IMR-90 (cell line): ENCODE measurements at regions not wholly inside any gene's neighbourhood (a gene's known extent, or its start where the extent isn't known, plus 50 kb on each side); places are given as distances from the start of the nearest gene placed in this dataset.

Source experiments
- ATAC-seq: fragments of 200-7000 bp; cut with Tn5 transposase; 2 replicates; pipeline ENCODE4 v1.9.1; 2020; ENCODE audit warnings: low read depth, mild to moderate bottlenecking, moderate library complexity
- BruUV-seq: library from RNA; stranded (reverse); fragments of 400-500 nt; replicated peaks from 2 replicates; lab custom pipeline; 2021; lab: Mats Ljungman, UMichigan
- CTCF ChIA-PET: fragments of 300-600 bp; formaldehyde crosslinking; extraction: SDS; loops from one replicate; lab custom pipeline; 2021; ENCODE audit warnings: antibody characterized with exemption; lab: Yijun Ruan, JAX
- POLR2A ChIA-PET: fragments of 300-600 bp; sonication (Branson Sonifier 250); formaldehyde crosslinking; loops from one replicate; lab custom pipeline; 2022; ENCODE audit warnings: antibody characterized with exemption; ENCODE audit not compliant: unreplicated experiment; lab: Charles Lee
- DNase-seq: peaks from one replicate; pipeline ENCODE4 v3.0.0; 2013
- H2AFZ ChIP-seq: replicated peaks from 2 replicates; pipeline ENCODE3; 2013; ENCODE audit warnings: low read length, mild to moderate bottlenecking; ENCODE audit not compliant: poor library complexity
- H2AK5ac ChIP-seq: 2 replicates; pipeline ENCODE4 v1.6.1; 2013; ENCODE audit warnings: low read depth, low read length, inconsistent platforms
- H2AK9ac ChIP-seq: replicated peaks from 2 replicates; pipeline ENCODE3; 2013; ENCODE audit warnings: mild to moderate bottlenecking, low read depth, low read length, moderate library complexity; ENCODE audit not compliant: poor library complexity
- H2BK120ac ChIP-seq: 2 replicates; pipeline ENCODE4 v1.6.1; 2013; ENCODE audit warnings: low read depth, low read length, inconsistent platforms
- H2BK15ac ChIP-seq: 3 replicates; pipeline ENCODE4 v1.6.1; 2013; ENCODE audit warnings: low read depth, low read length, inconsistent platforms
- H2BK20ac ChIP-seq: 2 replicates; pipeline ENCODE4 v1.6.1; 2013; ENCODE audit warnings: low read depth, mild to moderate bottlenecking, inconsistent platforms, low read length, moderate library complexity
- H2BK5ac ChIP-seq: 2 replicates; pipeline ENCODE4 v1.6.1; 2013; ENCODE audit warnings: mild to moderate bottlenecking, low read depth, low read length, inconsistent platforms; ENCODE audit not compliant: poor library complexity, severe bottlenecking
- H3K14ac ChIP-seq: replicated peaks from 2 replicates; pipeline ENCODE4 v1.6.1; 2013; ENCODE audit warnings: low read depth, low read length, inconsistent platforms
- H3K18ac ChIP-seq: 2 replicates; pipeline ENCODE4 v1.6.1; 2013; ENCODE audit warnings: low read depth, low read length, control low read depth
- H3K23ac ChIP-seq: 2 replicates; pipeline ENCODE4 v1.6.1; 2013; ENCODE audit warnings: low read depth, low read length, inconsistent platforms
- H3K27ac ChIP-seq: 2 replicates; pipeline ENCODE4 v1.5.1; 2013; ENCODE audit warnings: mild to moderate bottlenecking, control low read depth, low read length; ENCODE audit not compliant: insufficient read depth
- H3K27me3 ChIP-seq: 2 replicates; pipeline ENCODE4 v1.6.1; 2013; ENCODE audit warnings: low read length; ENCODE audit not compliant: control insufficient read depth, insufficient read depth
- H3K36me3 ChIP-seq: 2 replicates; pipeline ENCODE4 v1.6.1; 2013; ENCODE audit warnings: low read length, mixed read lengths; ENCODE audit not compliant: control insufficient read depth, insufficient read depth
- H3K4ac ChIP-seq: 2 replicates; pipeline ENCODE4 v1.6.1; 2013; ENCODE audit warnings: low read depth, low read length, inconsistent platforms
- H3K4me1 ChIP-seq: 2 replicates; pipeline ENCODE4 v1.6.1; 2013; ENCODE audit warnings: low read length, mixed read lengths; ENCODE audit not compliant: control insufficient read depth, insufficient read depth
- H3K4me2 ChIP-seq: 2 replicates; pipeline ENCODE4 v1.6.1; 2013; ENCODE audit warnings: low read depth, mild to moderate bottlenecking, control low read depth, low read length, moderate library complexity
- H3K4me3 ChIP-seq: 2 replicates; pipeline ENCODE4 v1.5.1; 2013; ENCODE audit warnings: low read depth, mild to moderate bottlenecking, control low read depth, low read length, moderate library complexity; ENCODE audit not compliant: insufficient read depth
- H3K56ac ChIP-seq: 2 replicates; pipeline ENCODE4 v1.6.1; 2013; ENCODE audit warnings: low read length, inconsistent platforms; ENCODE audit not compliant: insufficient read depth; ENCODE audit errors: extremely low read depth
- H3K79me1 ChIP-seq, 2 experiments: 2 replicates each; pipeline ENCODE4 v1.6.1; 2013; ENCODE audit warnings: low read length in 2 of 2, inconsistent platforms in 1 of 2, low read depth in 1 of 2
- H3K9ac ChIP-seq: 2 replicates; pipeline ENCODE4 v1.6.1; 2013; ENCODE audit warnings: low read depth, low read length, control low read depth
- H3K9me1 ChIP-seq: 2 replicates; pipeline ENCODE4 v1.6.1; 2013; ENCODE audit warnings: low read length, inconsistent platforms; ENCODE audit not compliant: insufficient read depth
- H3K9me3 ChIP-seq: 2 replicates; pipeline ENCODE4 v1.6.1; 2013; ENCODE audit warnings: low read length; ENCODE audit not compliant: control insufficient read depth, insufficient read depth
- H4K20me1 ChIP-seq: 2 replicates; pipeline ENCODE4 v1.6.1; 2013; ENCODE audit warnings: low read length, inconsistent platforms; ENCODE audit not compliant: insufficient read depth
- H4K5ac ChIP-seq: 2 replicates; pipeline ENCODE4 v1.6.1; 2013; ENCODE audit warnings: mild to moderate bottlenecking, low read depth, low read length, control low read depth
- H4K8ac ChIP-seq, 2 experiments: 2 replicates each; pipeline ENCODE4 v1.6.1; 2013; ENCODE audit warnings: low read depth in 2 of 2, low read length in 2 of 2, control low read depth in 1 of 2, inconsistent platforms in 1 of 2
- H4K91ac ChIP-seq: 2 replicates; pipeline ENCODE4 v1.6.1; 2013; ENCODE audit warnings: low read depth, low read length, inconsistent platforms; ENCODE audit not compliant: insufficient read depth
- BHLHE40 ChIP-seq: fragments of 150-350 bp; IDR thresholded peaks from 2 replicates; pipeline ENCODE4 v1.6.1; 2016; ENCODE audit warnings: mild to moderate bottlenecking, low read depth, low read length
- CEBPB ChIP-seq: IDR thresholded peaks from 2 replicates; pipeline ENCODE4 v1.6.1; 2012; ENCODE audit warnings: low read depth, low read length, improper control_type of control experiment
- CHD1 ChIP-seq: IDR thresholded peaks from 2 replicates; pipeline ENCODE4 v1.6.1; 2012; ENCODE audit warnings: low read depth, low read length, improper control_type of control experiment
- FOS ChIP-seq: fragments of 150-350 bp; IDR thresholded peaks from 2 replicates; pipeline ENCODE4 v1.6.1; 2016; ENCODE audit warnings: low read depth, low read length
- MAFK ChIP-seq: IDR thresholded peaks from 2 replicates; pipeline ENCODE4 v1.6.1; 2012; ENCODE audit warnings: low read depth, low read length, improper control_type of control experiment
- MAZ ChIP-seq: IDR thresholded peaks from 2 replicates; pipeline ENCODE4 v1.6.1; 2012; ENCODE audit warnings: low read depth, mild to moderate bottlenecking, low read length, improper control_type of control experiment, moderate library complexity, borderline replicate concordance
- MXI1 ChIP-seq: IDR thresholded peaks from 2 replicates; pipeline ENCODE4 v1.6.1; 2012; ENCODE audit warnings: low read depth, mild to moderate bottlenecking, low read length, moderate library complexity, borderline replicate concordance
- NFE2L2 ChIP-seq: fragments of 150-350 bp; IDR thresholded peaks from 2 replicates; pipeline ENCODE4 v1.6.1; 2016; ENCODE audit warnings: low read depth, mild to moderate bottlenecking, low read length
- POLR2A ChIP-seq: IDR thresholded peaks from 2 replicates; pipeline ENCODE4 v1.6.1; 2012; ENCODE audit warnings: mild to moderate bottlenecking, low read depth, low read length
- RAD21 ChIP-seq: IDR thresholded peaks from 2 replicates; pipeline ENCODE4 v1.6.1; 2012; ENCODE audit warnings: low read length, improper control_type of control experiment
- RCOR1 ChIP-seq: IDR thresholded peaks from 2 replicates; pipeline ENCODE4 v1.6.1; 2012; ENCODE audit warnings: mild to moderate bottlenecking, low read length, improper control_type of control experiment; ENCODE audit not compliant: insufficient replicate concordance
- RFX5 ChIP-seq: IDR thresholded peaks from 2 replicates; pipeline ENCODE4 v1.8.0; 2012; ENCODE audit warnings: low read depth, mild to moderate bottlenecking, low read length, moderate library complexity
- SMC3 ChIP-seq: fragments of 150-350 bp; IDR thresholded peaks from 2 replicates; pipeline ENCODE4 v1.6.1; 2016; ENCODE audit warnings: low read depth, mild to moderate bottlenecking, antibody characterized with exemption, low read length, moderate library complexity
- WGBS, 2 experiments: methylation state at CpG; one replicate each; pipeline versions ENCODE4 v1.1.5 to v1.1.7; 2013; ENCODE audit warnings: missing lambda C conversion rate in 2 of 2; ENCODE audit not compliant: insufficient read length in 1 of 2; ENCODE audit errors: extremely low coverage in 2 of 2; 5-methylcytosine and 5-hydroxymethylcytosine counted together
- dilution Hi-C: fragments of 300-500 bp; cut with HindIII; formaldehyde crosslinking; loops from one replicate; pipeline ENCODE4 v1.14.3; 2018; ENCODE audit warnings: low sequenced_read_pairs; ENCODE audit not compliant: unreplicated experiment
- in situ Hi-C: fragments of 300-500 bp; cut with MboI; formaldehyde crosslinking; loops from 3 replicates; pipeline ENCODE4 v1.14.3; 2019; ENCODE audit warnings: low sequenced_read_pairs, inconsistent platforms, mixed read lengths
- intact Hi-C: fragments of 100-400 bp; cut with micrococcal nuclease; formaldehyde crosslinking; loops from 2 replicates; pipeline ENCODE4 v1.10.0; 2022
- TF ChIP-seq, protein P1 (sequence below): fragments of 150-350 bp; IDR thresholded peaks from 2 replicates; pipeline ENCODE4 v1.6.1; 2016; ENCODE audit warnings: low read depth, mild to moderate bottlenecking, low read length, moderate library complexity, borderline replicate concordance
- TF ChIP-seq, protein P2 (sequence below): conservative IDR thresholded peaks from 2 replicates; pipeline ENCODE4 v1.5.1; 2012; ENCODE audit warnings: mild to moderate bottlenecking, low read depth, low read length, improper control_type of control experiment
- TF ChIP-seq, protein P3 (sequence below): fragments of 150-350 bp; IDR thresholded peaks from 2 replicates; pipeline ENCODE4 v1.6.1; 2017; ENCODE audit warnings: mild to moderate bottlenecking, antibody characterized with exemption, low read length, low read depth

DNA sequence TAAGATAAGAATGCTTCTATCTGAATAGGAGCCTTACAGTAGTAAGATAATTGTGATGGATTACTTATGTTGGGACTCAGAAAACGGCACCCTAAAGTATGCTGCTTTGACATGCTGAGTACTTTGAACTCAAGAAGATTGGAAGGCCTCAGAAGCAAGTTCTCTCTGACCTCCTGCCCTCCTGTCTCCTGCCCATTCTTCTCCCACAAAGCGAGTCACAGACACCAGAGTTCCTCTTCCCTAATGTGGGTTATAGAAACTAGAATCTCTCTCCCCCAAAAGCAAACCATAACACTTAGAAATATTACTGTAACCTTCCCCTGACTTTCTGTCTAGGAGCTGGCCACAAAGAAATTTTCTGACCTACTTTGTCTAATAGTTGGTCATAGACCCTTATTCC, 76.5 kb downstream of the DDIT4L start:
- DNase-seq: no peak
- Histone ChIP-seq H3K56ac (no peak overlapping the region), H2AFZ (no peak overlapping the region), H3K36me3 (no peaks in the 10 kb centered on the region), H3K27me3 (no peaks in the 10 kb centered on the region), H3K23ac (no peak overlapping the region), H4K8ac (no peak overlapping the region), H4K91ac (no peak overlapping the region), H3K4ac (no peak overlapping the region), H2BK15ac (no peak overlapping the region), H3K27ac (no peak overlapping the region), H3K14ac (no peak overlapping the region), H4K5ac (no peak overlapping the region), H2AK9ac (no peak overlapping the region), H3K18ac (no peak overlapping the region), H3K79me1 (no peaks in the 10 kb centered on the region), H3K9ac (no peak overlapping the region), H3K4me3 (no peak overlapping the region), H2BK20ac (no peak overlapping the region), H2BK5ac (no peak overlapping the region), H2BK120ac (no peak overlapping the region), H3K4me1 (no peaks in the 10 kb centered on the region), H2AK5ac (no peak overlapping the region), H3K9me1 (no peaks in the 10 kb centered on the region), H3K4me2 (no peak overlapping the region), H3K9me3 (no peaks in the 10 kb centered on the region), H4K20me1 (no peaks in the 10 kb centered on the region)
- dilution Hi-C loops (no loop called here), intact Hi-C loops (no loop called here), in situ Hi-C loops (no loop called here)
- TF ChIP-seq BHLHE40: no peak
- TF ChIP-seq NFE2L2: no peak
- TF ChIP-seq, protein P1, sequence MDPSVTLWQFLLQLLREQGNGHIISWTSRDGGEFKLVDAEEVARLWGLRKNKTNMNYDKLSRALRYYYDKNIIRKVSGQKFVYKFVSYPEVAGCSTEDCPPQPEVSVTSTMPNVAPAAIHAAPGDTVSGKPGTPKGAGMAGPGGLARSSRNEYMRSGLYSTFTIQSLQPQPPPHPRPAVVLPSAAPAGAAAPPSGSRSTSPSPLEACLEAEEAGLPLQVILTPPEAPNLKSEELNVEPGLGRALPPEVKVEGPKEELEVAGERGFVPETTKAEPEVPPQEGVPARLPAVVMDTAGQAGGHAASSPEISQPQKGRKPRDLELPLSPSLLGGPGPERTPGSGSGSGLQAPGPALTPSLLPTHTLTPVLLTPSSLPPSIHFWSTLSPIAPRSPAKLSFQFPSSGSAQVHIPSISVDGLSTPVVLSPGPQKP: no peak
- no peak for TF ChIP-seq FOS
- no peak for TF ChIP-seq MAZ
- TF ChIP-seq CEBPB: no peak
- TF ChIP-seq SMC3: no peak
- TF ChIP-seq, protein P2, sequence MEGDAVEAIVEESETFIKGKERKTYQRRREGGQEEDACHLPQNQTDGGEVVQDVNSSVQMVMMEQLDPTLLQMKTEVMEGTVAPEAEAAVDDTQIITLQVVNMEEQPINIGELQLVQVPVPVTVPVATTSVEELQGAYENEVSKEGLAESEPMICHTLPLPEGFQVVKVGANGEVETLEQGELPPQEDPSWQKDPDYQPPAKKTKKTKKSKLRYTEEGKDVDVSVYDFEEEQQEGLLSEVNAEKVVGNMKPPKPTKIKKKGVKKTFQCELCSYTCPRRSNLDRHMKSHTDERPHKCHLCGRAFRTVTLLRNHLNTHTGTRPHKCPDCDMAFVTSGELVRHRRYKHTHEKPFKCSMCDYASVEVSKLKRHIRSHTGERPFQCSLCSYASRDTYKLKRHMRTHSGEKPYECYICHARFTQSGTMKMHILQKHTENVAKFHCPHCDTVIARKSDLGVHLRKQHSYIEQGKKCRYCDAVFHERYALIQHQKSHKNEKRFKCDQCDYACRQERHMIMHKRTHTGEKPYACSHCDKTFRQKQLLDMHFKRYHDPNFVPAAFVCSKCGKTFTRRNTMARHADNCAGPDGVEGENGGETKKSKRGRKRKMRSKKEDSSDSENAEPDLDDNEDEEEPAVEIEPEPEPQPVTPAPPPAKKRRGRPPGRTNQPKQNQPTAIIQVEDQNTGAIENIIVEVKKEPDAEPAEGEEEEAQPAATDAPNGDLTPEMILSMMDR: no peak
- TF ChIP-seq, protein P3, sequence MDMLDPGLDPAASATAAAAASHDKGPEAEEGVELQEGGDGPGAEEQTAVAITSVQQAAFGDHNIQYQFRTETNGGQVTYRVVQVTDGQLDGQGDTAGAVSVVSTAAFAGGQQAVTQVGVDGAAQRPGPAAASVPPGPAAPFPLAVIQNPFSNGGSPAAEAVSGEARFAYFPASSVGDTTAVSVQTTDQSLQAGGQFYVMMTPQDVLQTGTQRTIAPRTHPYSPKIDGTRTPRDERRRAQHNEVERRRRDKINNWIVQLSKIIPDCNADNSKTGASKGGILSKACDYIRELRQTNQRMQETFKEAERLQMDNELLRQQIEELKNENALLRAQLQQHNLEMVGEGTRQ: no peak
- no peak for TF ChIP-seq POLR2A
- no peak for TF ChIP-seq MXI1
- no peak for TF ChIP-seq CHD1
- TF ChIP-seq RAD21: no peak
- no peak for TF ChIP-seq MAFK
- TF ChIP-seq RCOR1: no peak
- no peak for TF ChIP-seq RFX5
- no peak for ATAC-seq
- ChIA-PET CTCF (interaction anchor here (0.6 kb wide), 2 partner anchors 291 to 1556 kb away, joined by 3 read pairs; no protein-coding TSS in a partner anchor), POLR2A (no interaction called here)
- 60% methylated on average over 1 of the region's 2 CpGs; no CpG with 5 or more reads in 1 of the 2 experiments for WGBS, 2 experiments
- BruUV-seq: no TSS peak
